GM18858 (cell line): ENCODE measurements at regions not wholly inside any gene's neighbourhood (a gene's known extent, or its start where the extent isn't known, plus 50 kb on each side); places are given as distances from the start of the nearest gene placed in this dataset.
"Not testable (repeated sequence)": the region's sequence is repeated elsewhere in the genome, so short reads cannot be mapped to it uniquely, and the experiment has no call there.

Experiments used
- ATAC-seq: cut with Tn5 transposase; IDR thresholded peaks from one replicate; pipeline ENCODE4 v1.9.1; 2021; ENCODE audit not compliant: unreplicated experiment

GRCh38 chr14:83830316-83830715 is 1699.6 kb upstream of the FLRT2 start:
- no peak for ATAC-seq

GRCh38 chr14:83838226-83838625 is 1691.7 kb upstream of the FLRT2 start:
- no peak for ATAC-seq

- no peak for ATAC-seq
These were observed 1687.4 kb upstream of the FLRT2 start for GRCh38 chr14:83842547-83842946.

GRCh38 chr14:83847102-83847501 is 1682.8 kb upstream of the FLRT2 start:
- no peak for ATAC-seq

- no peak for ATAC-seq
These were observed 1679.9 kb upstream of the FLRT2 start for GRCh38 chr14:83850092-83850491.

- no peak for ATAC-seq
These were observed 1673.6 kb upstream of the FLRT2 start for GRCh38 chr14:83856334-83856733.

GRCh38 chr14:83860631-83861155 is 1669.3 kb upstream of the FLRT2 start:
- ATAC-seq: no peak

- no peak for ATAC-seq
These were observed 1666.7 kb upstream of the FLRT2 start for GRCh38 chr14:83863042-83863774.

- no peak for ATAC-seq
These were observed 1665.8 kb upstream of the FLRT2 start for GRCh38 chr14:83864106-83864505.

- no peak for ATAC-seq
These were observed 1662.2 kb upstream of the FLRT2 start for GRCh38 chr14:83867566-83868225.

- no peak for ATAC-seq
These were observed 1659.2 kb upstream of the FLRT2 start for GRCh38 chr14:83870546-83871270.

GRCh38 chr14:83873669-83874068 is 1656.3 kb upstream of the FLRT2 start:
- ATAC-seq: no peak

GRCh38 chr14:83874662-83875061 is 1655.3 kb upstream of the FLRT2 start:
- ATAC-seq: no peak

GRCh38 chr14:83883732-83884131 is 1646.2 kb upstream of the FLRT2 start:
- ATAC-seq: no peak

- ATAC-seq: no peak
These were observed 1644.1 kb upstream of the FLRT2 start for GRCh38 chr14:83885837-83886293.

GRCh38 chr14:83887866-83888265 is 1642.1 kb upstream of the FLRT2 start:
- no peak for ATAC-seq

GRCh38 chr14:83893447-83893846 is 1636.5 kb upstream of the FLRT2 start:
- ATAC-seq: no peak

GRCh38 chr14:83894568-83894967 is 1635.4 kb upstream of the FLRT2 start:
- no peak for ATAC-seq

GRCh38 chr14:83898558-83898957 is 1631.4 kb upstream of the FLRT2 start:
- not testable (repeated sequence) for ATAC-seq

- no peak for ATAC-seq
These were observed 1630.2 kb upstream of the FLRT2 start for GRCh38 chr14:83899706-83900105.

GRCh38 chr14:83905157-83905556 is 1624.8 kb upstream of the FLRT2 start:
- no peak for ATAC-seq

GRCh38 chr14:83908419-83908818 is 1621.5 kb upstream of the FLRT2 start:
- ATAC-seq: no peak
